Neural crest cell (in vitro differentiated cells): ENCODE measurements at regions not wholly inside any gene's neighbourhood (a gene's known extent, or its start where the extent isn't known, plus 50 kb on each side); places are given as distances from the start of the nearest gene placed in this dataset.
A peak's percentile ranks its signal among the peaks of the same experiment; 100 is the strongest.

Experiments used
- DNase-seq: peaks from one replicate; pipeline ENCODE4 v3.0.0; 2021; ENCODE audit warnings: low read depth, mixed read lengths, low spot score
- H3K27ac Mint-ChIP-seq: one replicate; pipeline ENCODE4 v1.8.0; 2021; ENCODE audit warnings: mild to moderate bottlenecking, mixed read lengths; ENCODE audit not compliant: unreplicated experiment
- H3K27me3 Mint-ChIP-seq: 2 replicates; pipeline ENCODE4 v1.8.0; 2021; ENCODE audit warnings: low read depth, mild to moderate bottlenecking, mixed read lengths
- H3K36me3 Mint-ChIP-seq: 2 replicates; pipeline ENCODE4 v1.8.0; 2021; ENCODE audit warnings: low read depth, mild to moderate bottlenecking, mixed read lengths
- H3K4me1 Mint-ChIP-seq: 2 replicates; pipeline ENCODE4 v1.8.0; 2021; ENCODE audit warnings: mixed read lengths
- H3K4me3 Mint-ChIP-seq: one replicate; pipeline ENCODE4 v1.8.0; 2021; ENCODE audit warnings: mild to moderate bottlenecking, mixed read lengths
- H3K9me3 Mint-ChIP-seq: 2 replicates; pipeline ENCODE4 v1.8.0; 2021; ENCODE audit warnings: mixed read lengths
- CTCF ChIP-seq: fragments of 200-600 bp; sonication (generic); conservative IDR thresholded peaks from 2 replicates; pipeline ENCODE4 v1.5.0; 2021; ENCODE audit warnings: antibody characterized with exemption, mild to moderate bottlenecking

- Mint-ChIP-seq H3K27me3 (no peaks in the 10 kb centered on the region), H3K4me1 (no peaks in the 10 kb centered on the region), H3K27ac (no peak overlapping the region), H3K4me3 (no peak overlapping the region), H3K9me3 (peaks cover 4% of the 10 kb centered on the region), H3K36me3 (peaks cover 2% of the 10 kb centered on the region)
- no peak for DNase-seq
- no peak for TF ChIP-seq CTCF
Measured at GRCh38 chr15:23924686-23925085, 237.6 kb upstream of the NDN start.

- DNase-seq = peak; percentile 3
- no peak overlapping the region for H3K27ac Mint-ChIP-seq
- no peak overlapping the region for H3K4me3 Mint-ChIP-seq
- H3K9me3 Mint-ChIP-seq = peaks cover 12% of the 10 kb centered on the region
- no peak for TF ChIP-seq CTCF
- H3K4me1 Mint-ChIP-seq = peaks cover 13% of the 10 kb centered on the region
- H3K27me3 Mint-ChIP-seq = no peaks in the 10 kb centered on the region
- H3K36me3 Mint-ChIP-seq = peaks cover 5% of the 10 kb centered on the region
Measured at GRCh38 chr15:23954931-23955330, 267.8 kb upstream of the NDN start.

- Mint-ChIP-seq H3K4me3 (no peak overlapping the region), H3K36me3 (peaks cover 16% of the 10 kb centered on the region), H3K27me3 (no peaks in the 10 kb centered on the region), H3K9me3 (peaks cover 6% of the 10 kb centered on the region), H3K27ac (no peak overlapping the region), H3K4me1 (no peaks in the 10 kb centered on the region)
- no peak for TF ChIP-seq CTCF
- no peak for DNase-seq
Measured at GRCh38 chr15:23983500-23984259, 296.6 kb upstream of the NDN start.

GRCh38 chr15:23994273-23994672 is 307.2 kb upstream of the NDN start:
- DNase-seq = no peak
- Mint-ChIP-seq H3K27me3 (no peaks in the 10 kb centered on the region), H3K4me3 (no peak overlapping the region), H3K4me1 (peaks cover 11% of the 10 kb centered on the region), H3K9me3 (peaks cover 4% of the 10 kb centered on the region), H3K27ac (no peak overlapping the region), H3K36me3 (peaks cover 35% of the 10 kb centered on the region)
- TF ChIP-seq CTCF = no peak

GRCh38 chr15:23998056-23998455 is 311.0 kb upstream of the NDN start:
- Mint-ChIP-seq H3K4me3 (no peak overlapping the region), H3K4me1 (no peaks in the 10 kb centered on the region), H3K9me3 (peaks cover 6% of the 10 kb centered on the region), H3K27me3 (no peaks in the 10 kb centered on the region), H3K36me3 (peaks cover 27% of the 10 kb centered on the region), H3K27ac (no peak overlapping the region)
- no peak for DNase-seq
- no peak for TF ChIP-seq CTCF
